H9 (cell line): ENCODE measurements at regions not wholly inside any gene's neighbourhood (a gene's known extent, or its start where the extent isn't known, plus 50 kb on each side); places are given as distances from the start of the nearest gene placed in this dataset.
"Not testable (repeated sequence)": the region's sequence is repeated elsewhere in the genome, so short reads cannot be mapped to it uniquely, and the experiment has no call there.

Experiments used
- DNase-seq: peaks from one replicate; pipeline ENCODE4 v3.0.0-alpha.2; 2017
- H2AFZ ChIP-seq: one replicate; pipeline ENCODE4 v1.6.1; 2013; ENCODE audit warnings: mild to moderate bottlenecking, low read length, control low read depth, moderate library complexity
- H2AK5ac ChIP-seq: 2 replicates; pipeline ENCODE4 v1.6.1; 2013; ENCODE audit warnings: low read length, control low read depth, mixed read lengths; ENCODE audit not compliant: insufficient read length
- H2BK120ac ChIP-seq: one replicate; pipeline ENCODE4 v1.6.1; 2013; ENCODE audit warnings: low read depth, mild to moderate bottlenecking, low read length, control low read depth, inconsistent platforms; ENCODE audit not compliant: poor library complexity, severe bottlenecking
- H2BK12ac ChIP-seq: 2 replicates; pipeline ENCODE4 v1.6.1; 2013; ENCODE audit warnings: low read length, control low read depth, mixed read lengths, low read depth; ENCODE audit not compliant: insufficient read length
- H2BK15ac ChIP-seq: 2 replicates; pipeline ENCODE4 v1.6.1; 2013; ENCODE audit warnings: low read depth, low read length, control low read depth
- H2BK20ac ChIP-seq: one replicate; pipeline ENCODE4 v1.6.1; 2013; ENCODE audit warnings: low read depth, mild to moderate bottlenecking, low read length, control low read depth, inconsistent platforms; ENCODE audit not compliant: poor library complexity, severe bottlenecking
- H2BK5ac ChIP-seq: 2 replicates; pipeline ENCODE4 v1.6.1; 2013; ENCODE audit warnings: low read length, control low read depth, mixed read lengths; ENCODE audit not compliant: insufficient read length
- H3K14ac ChIP-seq: 2 replicates; pipeline ENCODE4 v1.6.1; 2013; ENCODE audit warnings: low read length, control low read depth; ENCODE audit not compliant: insufficient read depth
- H3K18ac ChIP-seq: 2 replicates; pipeline ENCODE4 v1.6.1; 2013; ENCODE audit warnings: low read depth, mild to moderate bottlenecking, mixed read lengths, low read length, control low read depth; ENCODE audit not compliant: insufficient read length
- H3K23ac ChIP-seq: 2 replicates; pipeline ENCODE4 v1.6.1; 2013; ENCODE audit warnings: low read length, control low read depth, mixed read lengths, low read depth; ENCODE audit not compliant: insufficient read length
- H3K23me2 ChIP-seq: 2 replicates; pipeline ENCODE4 v1.6.1; 2013; ENCODE audit warnings: low read depth, mild to moderate bottlenecking, mixed read lengths, low read length, control low read depth; ENCODE audit not compliant: insufficient read length, poor library complexity, severe bottlenecking
- H3K27ac ChIP-seq: 2 replicates; pipeline ENCODE4 v1.5.1; 2013; ENCODE audit warnings: low read length, control low read depth, mixed read lengths, low read depth; ENCODE audit not compliant: insufficient read length
- H3K27me3 ChIP-seq: 2 replicates; pipeline ENCODE4 v1.6.1; 2013; ENCODE audit warnings: low read length, control low read depth, inconsistent platforms; ENCODE audit not compliant: insufficient read depth
- H3K4ac ChIP-seq: 2 replicates; pipeline ENCODE4 v1.6.1; 2013; ENCODE audit warnings: low read depth, mild to moderate bottlenecking, control low read depth, inconsistent platforms, low read length, moderate library complexity
- H3K4me1 ChIP-seq: 2 replicates; pipeline ENCODE4 v1.6.1; 2013; ENCODE audit warnings: low read length, control low read depth, inconsistent platforms; ENCODE audit not compliant: insufficient read depth
- H3K4me2 ChIP-seq: 2 replicates; pipeline ENCODE4 v1.6.1; 2013; ENCODE audit warnings: low read length, control low read depth, mixed read lengths; ENCODE audit not compliant: insufficient read length, insufficient read depth
- H3K56ac ChIP-seq: 2 replicates; pipeline ENCODE4 v1.6.1; 2013; ENCODE audit warnings: low read depth, mild to moderate bottlenecking, mixed read lengths, low read length, control low read depth; ENCODE audit not compliant: insufficient read length
- H3K79me1 ChIP-seq: 2 replicates; pipeline ENCODE4 v1.6.1; 2013; ENCODE audit warnings: low read depth, mild to moderate bottlenecking, moderate library complexity, low read length, control low read depth, inconsistent platforms; ENCODE audit not compliant: insufficient read depth, poor library complexity, severe bottlenecking
- H3K79me2 ChIP-seq: 2 replicates; pipeline ENCODE4 v1.6.1; 2013; ENCODE audit warnings: low read length, control low read depth, inconsistent platforms; ENCODE audit not compliant: insufficient read depth
- H3K9ac ChIP-seq: 2 replicates; pipeline ENCODE4 v1.6.1; 2013; ENCODE audit warnings: low read length, control low read depth, mixed read lengths; ENCODE audit not compliant: insufficient read length; ENCODE audit errors: extremely low read depth
- H3K9me3 ChIP-seq: one replicate; pipeline ENCODE4 v1.6.1; 2013; ENCODE audit warnings: low read depth, low read length, inconsistent platforms; ENCODE audit not compliant: control insufficient read depth
- H3T11ph ChIP-seq: one replicate; pipeline ENCODE4 v1.6.1; 2013; ENCODE audit warnings: mild to moderate bottlenecking, low read length, control low read depth, inconsistent platforms
- H4K20me1 ChIP-seq: one replicate; pipeline ENCODE4 v1.6.1; 2013; ENCODE audit not compliant: control insufficient read depth, insufficient read length, insufficient read depth
- H4K5ac ChIP-seq: 2 replicates; pipeline ENCODE4 v1.6.1; 2013; ENCODE audit warnings: low read depth, mild to moderate bottlenecking, mixed read lengths, low read length, control low read depth; ENCODE audit not compliant: insufficient read length
- H4K8ac ChIP-seq: replicated peaks from 2 replicates; pipeline ENCODE4 v1.6.1; 2013; ENCODE audit warnings: low read length, control low read depth, mixed read lengths, low read depth; ENCODE audit not compliant: insufficient read length
- H4K91ac ChIP-seq: 2 replicates; pipeline ENCODE4 v1.6.1; 2013; ENCODE audit warnings: low read depth, mild to moderate bottlenecking, moderate library complexity, mixed read lengths, low read length, control low read depth; ENCODE audit not compliant: insufficient read length
- H3K27ac Mint-ChIP-seq, 3 experiments: 2 replicates in 2 of 3; 3 replicates in 1 of 3; pipeline ENCODE4 v1.8.0; 2020 to 2021; ENCODE audit warnings: mixed read lengths in 3 of 3, mild to moderate bottlenecking in 1 of 3, moderate library complexity in 1 of 3
- H3K27me3 Mint-ChIP-seq: 2 replicates; pipeline ENCODE4 v1.8.0; 2021; ENCODE audit warnings: low read depth, mild to moderate bottlenecking, moderate library complexity, mixed read lengths
- H3K36me3 Mint-ChIP-seq, 3 experiments: 2 replicates in 2 of 3; 3 replicates in 1 of 3; pipeline ENCODE4 v1.8.0; 2020 to 2021; ENCODE audit warnings: low read depth in 3 of 3, mixed read lengths in 3 of 3; ENCODE audit not compliant: insufficient read depth in 1 of 3
- H3K4me1 Mint-ChIP-seq, 2 experiments: 2 replicates each; pipeline ENCODE4 v1.8.0; 2020; ENCODE audit warnings: mixed read lengths in 2 of 2
- H3K4me3 Mint-ChIP-seq, 2 experiments: 2 replicates in 1 of 2; 3 replicates in 1 of 2; pipeline ENCODE4 v1.8.0; 2020 to 2021; ENCODE audit warnings: mild to moderate bottlenecking in 2 of 2, mixed read lengths in 2 of 2, moderate library complexity in 1 of 2
- H3K9me3 Mint-ChIP-seq, 2 experiments: 2 replicates in 1 of 2; 3 replicates in 1 of 2; pipeline ENCODE4 v1.8.0; 2020; ENCODE audit warnings: mild to moderate bottlenecking in 2 of 2, mixed read lengths in 2 of 2, moderate library complexity in 1 of 2
- CTCF ChIP-seq: fragments of 200-600 bp; sonication (generic); conservative IDR thresholded peaks from 3 replicates; pipeline ENCODE4 v1.8.0; 2021; ENCODE audit warnings: antibody characterized with exemption, mild to moderate bottlenecking
- WGBS: extraction: QIAGEN DNeasy Blood & Tissue Kit; methylation state at CpG from one replicate; pipeline ENCODE4 v1.1.7; 2013; ENCODE audit warnings: missing lambda C conversion rate, low lambda C conversion rate, mixed read lengths; ENCODE audit not compliant: insufficient read length; ENCODE audit errors: extremely low coverage; 5-methylcytosine and 5-hydroxymethylcytosine counted together

- Histone ChIP-seq H2BK20ac (no peak overlapping the region), H4K5ac (no peak overlapping the region), H3K9me3 (no peaks in the 10 kb centered on the region), H3K56ac (no peak overlapping the region), H3K79me2 (no peaks in the 10 kb centered on the region), H3K4ac (no peak overlapping the region), H4K20me1 (no peaks in the 10 kb centered on the region), H4K8ac (no peak overlapping the region), H3K27me3 (no peaks in the 10 kb centered on the region), H3K79me1 (no peaks in the 10 kb centered on the region), H3K4me1 (no peaks in the 10 kb centered on the region), H3T11ph (no peak overlapping the region), H4K91ac (no peak overlapping the region), H3K23me2 (no peaks in the 10 kb centered on the region), H3K27ac (no peak overlapping the region), H2AK5ac (no peak overlapping the region), H3K23ac (no peak overlapping the region), H2BK12ac (no peak overlapping the region), H2AFZ (no peak overlapping the region), H2BK120ac (no peak overlapping the region), H2BK5ac (no peak overlapping the region), H3K4me2 (no peak overlapping the region), H2BK15ac (no peak overlapping the region), H3K14ac (no peak overlapping the region), H3K9ac (no peak overlapping the region), H3K18ac (no peak overlapping the region)
- no peaks in the 10 kb centered on the region for H3K27me3 Mint-ChIP-seq
- TF ChIP-seq CTCF, result no peak
- H3K27ac Mint-ChIP-seq, result no peak overlapping the region
- no peak for DNase-seq
- H3K4me3 Mint-ChIP-seq, result no peak overlapping the region
- no peaks in the 10 kb centered on the region; a peak in 1 of 5 replicates for H3K9me3 Mint-ChIP-seq
- H3K36me3 Mint-ChIP-seq, result no peaks in the 10 kb centered on the region
- H3K4me1 Mint-ChIP-seq, result no peaks in the 10 kb centered on the region
- no CpG with 5 or more reads among the region's 2 CpGs for WGBS
Observed at GRCh38 chr3:101913168-101913567, 63.9 kb downstream of the NFKBIZ start.

GRCh38 chr3:101917761-101918160, 68.4 kb downstream of the NFKBIZ start:
- H4K8ac ChIP-seq, H3K4me1 ChIP-seq, H3K9ac ChIP-seq, H3K27me3 Mint-ChIP-seq, H3K4me2 ChIP-seq, H3K27me3 ChIP-seq, H4K91ac ChIP-seq, H3K23ac ChIP-seq, H2BK15ac ChIP-seq, H3K56ac ChIP-seq, H3K9me3 Mint-ChIP-seq, H2BK12ac ChIP-seq, H3K23me2 ChIP-seq, H2BK120ac ChIP-seq, H3K14ac ChIP-seq, H2AFZ ChIP-seq, H3T11ph ChIP-seq, H3K27ac ChIP-seq, H3K4me1 Mint-ChIP-seq, H4K5ac ChIP-seq, H2AK5ac ChIP-seq, H2BK20ac ChIP-seq, H3K36me3 Mint-ChIP-seq, H3K27ac Mint-ChIP-seq, H3K18ac ChIP-seq, H3K79me2 ChIP-seq, H2BK5ac ChIP-seq, DNase-seq, H3K9me3 ChIP-seq, H4K20me1 ChIP-seq, H3K4me3 Mint-ChIP-seq, H3K4ac ChIP-seq, H3K79me1 ChIP-seq: not testable (repeated sequence)
- no CpG with 5 or more reads among the region's 2 CpGs for WGBS
